ENCODE measurements at regions not wholly inside any gene's neighbourhood (a gene's known extent, or its start where the extent isn't known, plus 50 kb on each side); places are given as distances from the start of the nearest gene placed in this dataset.
"Not testable (repeated sequence)": the region's sequence is repeated elsewhere in the genome, so short reads cannot be mapped to it uniquely, and the experiment has no call there.

GRCh38 chr12:108424026-108424425, 84.9 kb upstream of the CMKLR1 start:
- TF ChIP-seq ZNF70 (CRISPR knock-in tag; IDR thresholded peaks at IDR 0.05) (no peak), CSDC2 (CRISPR knock-in tag; IDR thresholded peaks at IDR 0.05) (no peak), PATZ1 (CRISPR knock-in tag; IDR thresholded peaks at IDR 0.05; ENCODE audit: borderline replicate concordance) (no peak), GLIS3 (CRISPR knock-in tag; IDR thresholded peaks at IDR 0.05) (no peak), ISL1 (CRISPR knock-in tag; IDR thresholded peaks at IDR 0.05) (no peak)
- no peak for ATAC-seq

GRCh38 chr12:108423486-108423885, 84.4 kb upstream of the CMKLR1 start:
- TF ChIP-seq ZFP3 (CRISPR knock-in tag; IDR thresholded peaks at IDR 0.05), result no peak
- TF ChIP-seq ARNTL (CRISPR knock-in tag; IDR thresholded peaks at IDR 0.05; ENCODE audit: borderline replicate concordance, low read depth), result no peak
- no peak for ATAC-seq

GRCh38 chr12:108421082-108421481, 82.0 kb upstream of the CMKLR1 start:
- not testable (repeated sequence) for ATAC-seq

- ATAC-seq, result not testable (repeated sequence)
Measured at GRCh38 chr12:108420421-108420820, 81.3 kb upstream of the CMKLR1 start.

GRCh38 chr12:108419949-108420348, 80.8 kb upstream of the CMKLR1 start:
- ATAC-seq, result no peak
- no peak for TF ChIP-seq ZNF8 (CRISPR knock-in tag; IDR thresholded peaks at IDR 0.05)
- no peak for TF ChIP-seq ZFP3 (CRISPR knock-in tag; IDR thresholded peaks at IDR 0.05)
- no peak for TF ChIP-seq PPARA (CRISPR knock-in tag; IDR thresholded peaks at IDR 0.05; ENCODE audit: borderline replicate concordance)
- no peak for TF ChIP-seq POU6F1 (CRISPR knock-in tag; IDR thresholded peaks at IDR 0.05; ENCODE audit: borderline replicate concordance, low read depth)
- no peak for TF ChIP-seq ZC3H10 (CRISPR knock-in tag; IDR thresholded peaks at IDR 0.05)
- TF ChIP-seq CSRNP3 (CRISPR knock-in tag; IDR thresholded peaks at IDR 0.05), result no peak
- no peak for TF ChIP-seq RARB (CRISPR knock-in tag; IDR thresholded peaks at IDR 0.05)
- no peak for TF ChIP-seq SNAI2 (CRISPR knock-in tag; IDR thresholded peaks at IDR 0.05)
- TF ChIP-seq CSDC2 (CRISPR knock-in tag; IDR thresholded peaks at IDR 0.05), result no peak
- TF ChIP-seq TSHZ2 (CRISPR knock-in tag; IDR thresholded peaks at IDR 0.05), result no peak
- TF ChIP-seq BACH2 (CRISPR knock-in tag; IDR thresholded peaks at IDR 0.05; ENCODE audit: borderline replicate concordance), result no peak; the same call in 1 of the 2 replicates
- TF ChIP-seq PATZ1 (CRISPR knock-in tag; IDR thresholded peaks at IDR 0.05; ENCODE audit: borderline replicate concordance), result no peak

Data from SK-N-SH treated with all-trans-retinoic acid at 6 μM for 48 hours (cell line).